GM20000 (cell line): ENCODE measurements at regions not wholly inside any gene's neighbourhood (a gene's known extent, or its start where the extent isn't known, plus 50 kb on each side); places are given as distances from the start of the nearest gene placed in this dataset.

Experiments used
- DNase-seq: peaks from one replicate; pipeline ENCODE4 v3.0.0; 2012; ENCODE audit warnings: low spot score
- CTCF ChIP-seq: IDR thresholded peaks from 2 replicates; pipeline ENCODE4 v1.5.1; 2012; ENCODE audit warnings: mild to moderate bottlenecking, control low read depth; ENCODE audit errors: extremely low read depth, missing control alignments

- no peak for DNase-seq
- TF ChIP-seq CTCF, result no peak
Observed at GRCh38 chr2:220281771-220282170, 654.3 kb downstream of the SLC4A3 start.

GRCh38 chr2:220282236-220282635 is 654.8 kb downstream of the SLC4A3 start:
- TF ChIP-seq CTCF, result no peak
- DNase-seq, result no peak

- no peak for DNase-seq
- no peak for TF ChIP-seq CTCF
Observed at GRCh38 chr2:220293966-220294365, 666.5 kb downstream of the SLC4A3 start.

GRCh38 chr2:220296174-220296573 is 668.7 kb downstream of the SLC4A3 start:
- TF ChIP-seq CTCF, result no peak
- no peak for DNase-seq

GRCh38 chr2:220297093-220297492 is 669.7 kb downstream of the SLC4A3 start:
- no peak for DNase-seq
- no peak for TF ChIP-seq CTCF

- TF ChIP-seq CTCF, result no peak
- no peak for DNase-seq
Observed at GRCh38 chr2:220300806-220301205, 673.4 kb downstream of the SLC4A3 start.

GRCh38 chr2:220302756-220303155 is 675.3 kb downstream of the SLC4A3 start:
- DNase-seq, result no peak
- no peak for TF ChIP-seq CTCF
